IPS-15b (cell line): ENCODE measurements at regions not wholly inside any gene's neighbourhood (a gene's known extent, or its start where the extent isn't known, plus 50 kb on each side); places are given as distances from the start of the nearest gene placed in this dataset.

ENCODE experiments used
- H3K27me3 ChIP-seq: one replicate; pipeline ENCODE4 v1.6.1; 2013; ENCODE audit warnings: low read length; ENCODE audit not compliant: control insufficient read depth, insufficient read depth
- H3K36me3 ChIP-seq: one replicate; pipeline ENCODE4 v1.6.1; 2013; ENCODE audit warnings: low read length; ENCODE audit not compliant: control insufficient read depth, insufficient read depth
- H3K4me1 ChIP-seq: one replicate; pipeline ENCODE4 v1.6.1; 2013; ENCODE audit warnings: mild to moderate bottlenecking, low read length; ENCODE audit not compliant: control insufficient read depth, insufficient read depth
- H3K4me3 ChIP-seq: one replicate; pipeline ENCODE4 v1.5.1; 2013; ENCODE audit warnings: low read depth, low read length
- H3K9ac ChIP-seq: one replicate; pipeline ENCODE4 v1.6.1; 2013; ENCODE audit warnings: low read depth, mild to moderate bottlenecking, low read length
- H3K9me3 ChIP-seq: one replicate; pipeline ENCODE4 v1.6.1; 2013; ENCODE audit warnings: mild to moderate bottlenecking, low read length; ENCODE audit not compliant: control insufficient read depth, insufficient read depth

GRCh38 chr16:6023449-6023848 lies 925.9 kb upstream of the EEF2KMT start:
- no peaks in the 10 kb centered on the region for H3K4me1 ChIP-seq
- H3K4me3 ChIP-seq: no peak overlapping the region
- H3K9me3 ChIP-seq: no peaks in the 10 kb centered on the region
- H3K27me3 ChIP-seq: peaks cover 31% of the 10 kb centered on the region
- no peaks in the 10 kb centered on the region for H3K36me3 ChIP-seq
- H3K9ac ChIP-seq: no peak overlapping the region

GRCh38 chr16:6021276-6021943 lies 923.8 kb upstream of the EEF2KMT start:
- Histone ChIP-seq H3K4me3 (no peak overlapping the region), H3K4me1 (no peaks in the 10 kb centered on the region), H3K9ac (no peak overlapping the region), H3K27me3 (peaks cover 46% of the 10 kb centered on the region), H3K9me3 (no peaks in the 10 kb centered on the region), H3K36me3 (no peaks in the 10 kb centered on the region)

DNA sequence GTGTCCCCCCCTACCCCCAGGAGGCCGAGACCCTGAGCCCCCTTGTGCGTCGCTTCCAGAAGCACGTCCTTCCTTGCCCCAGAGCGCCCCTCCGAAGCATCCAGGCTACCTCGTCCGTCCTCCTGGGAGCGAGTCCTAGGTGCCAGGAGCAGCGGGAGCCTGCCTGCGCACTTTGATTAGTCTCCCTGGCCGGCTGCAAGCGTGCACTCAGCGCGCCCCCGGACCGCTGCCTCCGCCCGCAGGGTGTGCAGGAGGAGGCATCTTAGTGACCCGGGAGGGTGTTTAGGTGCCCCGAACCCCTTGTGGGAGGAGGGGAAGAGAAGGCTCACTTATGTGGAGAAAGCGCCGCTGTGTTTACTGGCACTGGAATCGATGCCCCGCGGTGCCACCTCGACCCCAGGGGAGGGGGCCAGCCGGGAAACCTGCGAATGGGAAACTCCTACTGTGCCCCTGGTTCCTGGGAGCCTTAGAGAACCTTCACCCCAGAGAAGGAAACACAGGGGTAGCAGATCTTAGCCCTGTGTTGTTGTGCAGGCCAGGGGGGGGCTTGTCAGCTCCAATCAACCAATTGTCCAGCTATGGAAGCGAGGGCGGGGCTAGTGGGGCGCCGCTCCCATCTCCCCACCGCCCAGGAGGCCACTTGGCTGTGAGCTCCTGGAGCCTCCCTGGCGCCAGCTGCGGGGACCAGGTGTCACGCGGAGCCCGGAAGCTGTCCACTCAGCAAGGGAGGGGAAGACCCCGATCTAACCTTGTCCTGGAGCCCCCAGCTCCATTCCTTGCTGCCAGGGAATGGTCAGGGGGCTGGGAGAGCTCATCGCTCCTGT lies 922.8 kb upstream of the EEF2KMT start:
- Histone ChIP-seq H3K4me3 (peak overlapping the region; percentile 66), H3K9ac (no peak overlapping the region), H3K27me3 (peaks cover 46% of the 10 kb centered on the region)

DNA sequence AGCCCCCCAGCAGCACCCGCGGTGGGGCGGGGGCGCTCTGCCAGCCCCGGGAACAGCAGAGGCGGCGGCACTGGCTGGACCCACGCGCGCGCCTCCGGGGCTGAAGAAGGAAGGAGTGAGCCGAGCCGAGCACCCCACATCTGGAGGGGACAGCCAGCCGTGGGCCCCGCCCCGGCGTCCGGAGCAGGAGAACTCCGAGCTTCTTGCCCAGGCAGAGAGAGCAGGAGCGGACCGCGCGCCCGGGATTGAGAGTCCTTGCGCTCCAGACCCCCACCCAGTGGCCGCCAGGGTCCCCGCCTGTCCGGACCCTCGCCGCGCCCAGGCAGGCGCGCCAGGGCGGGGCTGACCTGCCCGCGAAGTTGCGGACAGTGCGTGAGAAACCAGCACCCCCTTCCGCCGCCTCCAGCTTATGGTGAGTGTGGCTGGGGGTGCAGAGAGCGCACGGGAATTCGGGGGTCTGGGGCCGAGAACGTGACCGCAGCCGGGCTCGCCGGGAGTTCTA lies 921.9 kb upstream of the EEF2KMT start:
- H3K4me1 ChIP-seq: no peaks in the 10 kb centered on the region
- no peaks in the 10 kb centered on the region for H3K9me3 ChIP-seq
- no peak overlapping the region for H3K9ac ChIP-seq
- no peaks in the 10 kb centered on the region for H3K36me3 ChIP-seq
- peaks cover 46% of the 10 kb centered on the region for H3K27me3 ChIP-seq
- H3K4me3 ChIP-seq: peak overlapping the region; percentile 66

More for the DNA sequence above, 922.8 kb upstream of the EEF2KMT start:
- Histone ChIP-seq H3K4me1 (no peaks in the 10 kb centered on the region), H3K36me3 (no peaks in the 10 kb centered on the region), H3K9me3 (no peaks in the 10 kb centered on the region)

DNA sequence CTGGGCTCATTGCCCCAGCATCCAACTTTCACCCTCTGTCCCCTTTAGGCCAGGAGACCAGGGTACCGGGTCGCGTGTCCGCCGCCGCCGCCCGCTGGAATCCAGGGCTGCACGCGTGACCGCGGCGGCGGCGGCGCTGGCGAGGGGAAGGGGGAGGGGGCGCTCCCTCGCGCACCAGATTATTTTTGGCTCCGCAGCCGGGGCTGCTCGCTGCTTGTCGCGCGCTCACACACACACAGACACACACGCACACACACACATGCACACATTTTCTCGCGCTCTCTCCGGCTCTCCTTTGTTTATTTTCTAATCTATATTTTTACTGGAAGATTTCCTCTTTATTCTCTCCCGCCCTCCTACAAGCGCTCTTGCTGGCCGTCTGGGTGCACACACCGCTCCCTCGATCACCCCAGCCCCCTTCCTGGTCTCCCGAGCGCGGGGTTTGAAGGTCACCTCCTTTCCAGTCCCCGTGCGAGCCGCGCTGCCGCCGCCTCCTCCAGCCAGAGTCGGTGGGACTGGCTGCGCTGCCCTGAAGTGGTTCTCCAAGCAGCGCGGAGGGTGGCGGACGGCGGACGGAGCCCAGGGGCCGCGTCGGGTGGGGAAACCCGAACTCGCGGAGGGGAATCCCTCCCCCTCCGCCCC lies 921.4 kb upstream of the EEF2KMT start:
- H3K4me1 ChIP-seq: no peaks in the 10 kb centered on the region
- H3K9me3 ChIP-seq: no peaks in the 10 kb centered on the region
- peaks cover 46% of the 10 kb centered on the region for H3K27me3 ChIP-seq
- H3K4me3 ChIP-seq: peak overlapping the region; percentile 66
- H3K36me3 ChIP-seq: no peaks in the 10 kb centered on the region
- H3K9ac ChIP-seq: no peak overlapping the region

- H3K9me3 ChIP-seq: no peaks in the 10 kb centered on the region
- peaks cover 43% of the 10 kb centered on the region for H3K27me3 ChIP-seq
Observed at GRCh38 chr16:6016530-6017184, 919.1 kb upstream of the EEF2KMT start.

GRCh38 chr16:6012716-6013115 lies 915.1 kb upstream of the EEF2KMT start:
- Histone ChIP-seq H3K36me3 (no peaks in the 10 kb centered on the region), H3K9me3 (no peaks in the 10 kb centered on the region), H3K27me3 (peaks cover 7% of the 10 kb centered on the region), H3K4me1 (no peaks in the 10 kb centered on the region), H3K9ac (no peak overlapping the region), H3K4me3 (no peak overlapping the region)

More at GRCh38 chr16:6016530-6017184, 919.1 kb upstream of the EEF2KMT start:
- Histone ChIP-seq H3K4me3 (no peak overlapping the region), H3K36me3 (no peaks in the 10 kb centered on the region), H3K4me1 (no peaks in the 10 kb centered on the region), H3K9ac (no peak overlapping the region)

- Histone ChIP-seq H3K9ac (no peak overlapping the region), H3K4me3 (no peak overlapping the region), H3K9me3 (no peaks in the 10 kb centered on the region), H3K36me3 (no peaks in the 10 kb centered on the region), H3K27me3 (no peaks in the 10 kb centered on the region), H3K4me1 (no peaks in the 10 kb centered on the region)
Observed at GRCh38 chr16:6009151-6009550, 911.6 kb upstream of the EEF2KMT start.

DNA sequence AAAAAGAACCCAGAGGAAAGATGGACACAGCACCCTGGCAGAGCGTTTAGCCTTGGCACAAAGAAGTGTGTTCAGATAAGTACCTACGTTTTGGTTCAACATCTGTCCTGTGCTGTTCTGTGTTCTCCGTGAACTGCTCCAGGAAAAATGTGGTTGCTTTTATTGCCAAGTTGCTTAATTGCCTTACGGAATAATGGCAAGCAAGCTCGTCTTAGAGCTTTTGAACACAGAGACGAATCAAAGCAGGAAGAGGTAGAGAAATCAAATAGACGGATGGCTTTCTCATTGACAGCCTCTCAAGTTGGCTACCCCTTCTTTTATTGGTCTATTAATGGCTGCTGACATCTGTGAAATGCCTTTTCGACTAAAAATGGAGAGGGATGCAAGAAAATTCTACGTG lies 911.1 kb upstream of the EEF2KMT start:
- H3K4me1 ChIP-seq: no peaks in the 10 kb centered on the region
- no peak overlapping the region for H3K9ac ChIP-seq
- H3K9me3 ChIP-seq: no peaks in the 10 kb centered on the region
- no peaks in the 10 kb centered on the region for H3K27me3 ChIP-seq
- H3K36me3 ChIP-seq: no peaks in the 10 kb centered on the region
- H3K4me3 ChIP-seq: no peak overlapping the region

GRCh38 chr16:5993356-5993755 lies 895.8 kb upstream of the EEF2KMT start:
- no peak overlapping the region for H3K9ac ChIP-seq
- no peaks in the 10 kb centered on the region for H3K36me3 ChIP-seq
- H3K9me3 ChIP-seq: no peaks in the 10 kb centered on the region
- H3K4me1 ChIP-seq: no peaks in the 10 kb centered on the region
- H3K4me3 ChIP-seq: no peak overlapping the region
- no peaks in the 10 kb centered on the region for H3K27me3 ChIP-seq

DNA sequence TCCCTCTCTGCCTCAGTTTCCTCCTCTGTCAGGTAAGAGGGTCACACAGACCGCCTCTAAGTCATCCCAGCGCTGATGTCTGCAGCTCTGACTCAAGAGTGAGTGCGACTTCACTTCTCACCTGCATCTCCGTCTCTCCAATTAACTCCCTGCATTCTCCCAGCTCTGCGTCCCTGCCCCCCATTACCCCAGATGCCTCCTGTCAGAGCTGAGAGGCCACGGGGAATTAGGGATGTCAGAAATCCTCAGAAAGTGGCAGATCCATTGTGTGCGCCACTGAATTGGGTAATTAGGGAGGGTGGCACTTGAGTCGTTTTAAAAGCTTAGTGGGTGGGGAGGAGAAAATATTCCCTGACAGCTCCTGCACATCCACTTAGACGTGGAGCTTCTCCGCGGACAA lies 885.4 kb upstream of the EEF2KMT start:
- no peaks in the 10 kb centered on the region for H3K9me3 ChIP-seq
- no peak overlapping the region for H3K9ac ChIP-seq
- H3K36me3 ChIP-seq: no peaks in the 10 kb centered on the region
- no peak overlapping the region for H3K4me3 ChIP-seq
- H3K27me3 ChIP-seq: peaks cover 13% of the 10 kb centered on the region
- H3K4me1 ChIP-seq: peaks cover 19% of the 10 kb centered on the region
